OCI-LY7 (cell line): ENCODE measurements at regions not wholly inside any gene's neighbourhood (a gene's known extent, or its start where the extent isn't known, plus 50 kb on each side); places are given as distances from the start of the nearest gene placed in this dataset.

Experiments
- BruUV-seq: library from RNA; stranded (reverse); fragments of 400-500 nt; replicated peaks from 2 replicates; lab custom pipeline; 2021; lab: Mats Ljungman, UMichigan
- CTCF ChIA-PET: fragments of 300-600 bp; sonication (Branson Sonifier 250); formaldehyde crosslinking; loops from one replicate; lab custom pipeline; 2022; ENCODE audit warnings: antibody characterized with exemption; ENCODE audit not compliant: unreplicated experiment; lab: Charles Lee
- POLR2A ChIA-PET: fragments of 300-600 bp; sonication (Branson Sonifier 250); formaldehyde crosslinking; loops from one replicate; lab custom pipeline; 2022; ENCODE audit warnings: antibody characterized with exemption; lab: Charles Lee
- DNase-seq: peaks from one replicate; pipeline ENCODE4 v3.0.0-alpha.2; 2015; ENCODE audit warnings: low spot score
- H2AFZ ChIP-seq: fragments of 200-600 bp; sonication (generic), shearing (Covaris generic); 2 replicates; pipeline ENCODE4 v1.6.1; 2014; ENCODE audit warnings: mild to moderate bottlenecking, antibody characterized with exemption, low read length, moderate library complexity
- H3K27ac ChIP-seq: fragments of 200-600 bp; sonication (generic); 2 replicates; pipeline ENCODE4 v1.5.1; 2014; ENCODE audit warnings: mixed run types, low read depth, mild to moderate bottlenecking, moderate library complexity, low read length, inconsistent platforms; ENCODE audit not compliant: poor library complexity, severe bottlenecking
- H3K36me3 ChIP-seq: fragments of 200-600 bp; sonication (generic); 2 replicates; pipeline ENCODE4 v1.6.1; 2014; ENCODE audit warnings: mild to moderate bottlenecking, antibody characterized with exemption, low read length, moderate library complexity, mixed read lengths; ENCODE audit not compliant: insufficient read depth
- H3K4me1 ChIP-seq: fragments of 200-600 bp; sonication (generic); 2 replicates; pipeline ENCODE4 v1.5.1; 2014; ENCODE audit warnings: mild to moderate bottlenecking, low read length; ENCODE audit not compliant: insufficient read depth, poor library complexity, severe bottlenecking
- H3K4me2 ChIP-seq: fragments of 200-600 bp; sonication (generic); 2 replicates; pipeline ENCODE4 v1.6.1; 2014; ENCODE audit warnings: mild to moderate bottlenecking, low read length
- H3K4me3 ChIP-seq: fragments of 200-600 bp; sonication (generic); 2 replicates; pipeline ENCODE4 v1.5.1; 2014; ENCODE audit warnings: mild to moderate bottlenecking, low read depth, low read length; ENCODE audit not compliant: poor library complexity, severe bottlenecking
- H3K79me2 ChIP-seq: fragments of 200-600 bp; sonication (generic); 2 replicates; pipeline ENCODE4 v1.6.1; 2016; ENCODE audit warnings: low read depth, mild to moderate bottlenecking, low read length, moderate library complexity, mixed read lengths; ENCODE audit not compliant: insufficient read depth
- H3K9me2 ChIP-seq: fragments of 200-600 bp; sonication (generic); 2 replicates; pipeline ENCODE4 v1.6.1; 2016; ENCODE audit warnings: mild to moderate bottlenecking, low read length, mixed read lengths; ENCODE audit not compliant: insufficient read depth
- H3K9me3 ChIP-seq: fragments of 200-600 bp; sonication (generic); 2 replicates; pipeline ENCODE4 v1.6.1; 2014; ENCODE audit warnings: mild to moderate bottlenecking, mixed run types, low read length, mixed read lengths
- H4K20me1 ChIP-seq: fragments of 200-600 bp; sonication (generic); 2 replicates; pipeline ENCODE4 v1.6.1; 2014; ENCODE audit warnings: mild to moderate bottlenecking, antibody characterized with exemption, low read length, moderate library complexity, mixed read lengths; ENCODE audit not compliant: insufficient read depth
- CTCF ChIP-seq: fragments of 200-600 bp; sonication (generic); conservative IDR thresholded peaks from 2 replicates; pipeline ENCODE4 v1.5.1; 2014; ENCODE audit warnings: mild to moderate bottlenecking, antibody characterized with exemption, low read length, moderate library complexity, mixed read lengths
- EZH2phosphoT487 ChIP-seq: fragments of 200-600 bp; sonication (generic); IDR thresholded peaks from 2 replicates; pipeline ENCODE4 v1.6.1; 2018; ENCODE audit warnings: low read depth, borderline replicate concordance, mild to moderate bottlenecking, mixed run types, antibody characterized with exemption, low read length, moderate library complexity, mixed read lengths
- intact Hi-C: fragments of 100-400 bp; cut with micrococcal nuclease; formaldehyde crosslinking; loops from one replicate; pipeline ENCODE4 v1.10.0; 2022; ENCODE audit not compliant: unreplicated experiment

GRCh38 chr7:106514881-106515280 is 146.1 kb downstream of the CCDC71L start:
- ChIA-PET CTCF (no interaction called here), POLR2A (interaction anchor here (0.6 to 1.2 kb wide), 4 partner anchors 8 to 37 kb away, joined by 3 read pairs; no protein-coding TSS in a partner anchor)
- no peak for DNase-seq
- no peak overlapping the region for H2AFZ ChIP-seq
- H3K27ac ChIP-seq: no peak overlapping the region
- no peak overlapping the region for H3K4me2 ChIP-seq
- H3K36me3 ChIP-seq: no peaks in the 10 kb centered on the region
- no peaks in the 10 kb centered on the region for H4K20me1 ChIP-seq
- H3K4me3 ChIP-seq: no peak overlapping the region
- H3K9me3 ChIP-seq: no peaks in the 10 kb centered on the region
- no peaks in the 10 kb centered on the region for H3K9me2 ChIP-seq
- no TSS peak for BruUV-seq
- no peaks in the 10 kb centered on the region for H3K79me2 ChIP-seq
- intact Hi-C loops: no loop called here
- TF ChIP-seq EZH2phosphoT487 (no peak), CTCF (no peak)
- no peaks in the 10 kb centered on the region for H3K4me1 ChIP-seq

DNA sequence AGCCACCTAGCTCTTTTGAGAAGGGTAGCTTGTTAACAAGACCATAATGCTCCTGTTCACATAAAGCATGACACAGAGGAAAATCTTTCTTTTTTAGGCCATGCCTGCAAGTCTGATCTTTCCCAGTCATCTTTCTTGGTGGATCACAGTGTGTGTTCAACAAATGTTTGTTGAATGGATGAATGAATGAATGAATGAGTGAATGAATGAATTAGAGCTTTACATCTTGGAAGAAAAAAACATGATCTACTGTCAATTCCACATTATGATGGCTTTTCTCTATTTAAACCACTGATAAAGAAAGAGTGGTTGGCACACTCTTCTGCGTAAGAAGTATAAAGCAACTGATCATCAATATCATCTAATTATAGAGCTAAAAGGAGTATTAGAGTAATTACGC is 148.7 kb downstream of the CCDC71L start:
- no peak overlapping the region for H3K4me3 ChIP-seq
- no peak for TF ChIP-seq CTCF
- TF ChIP-seq EZH2phosphoT487: no peak
- no peaks in the 10 kb centered on the region for H4K20me1 ChIP-seq
- no peak overlapping the region for H2AFZ ChIP-seq
- H3K4me1 ChIP-seq: no peaks in the 10 kb centered on the region
- H3K79me2 ChIP-seq: no peaks in the 10 kb centered on the region
- intact Hi-C loops: no loop called here
- POLR2A ChIA-PET: interaction anchor here (0.5 to 0.8 kb wide), 2 partner anchors 28 to 157 kb away, joined by 3 read pairs; no protein-coding TSS in a partner anchor
- H3K27ac ChIP-seq: no peak overlapping the region
- no TSS peak for BruUV-seq
- no peaks in the 10 kb centered on the region for H3K36me3 ChIP-seq
- H3K4me2 ChIP-seq: no peak overlapping the region
- no peaks in the 10 kb centered on the region for H3K9me2 ChIP-seq
- DNase-seq: no peak
- H3K9me3 ChIP-seq: no peaks in the 10 kb centered on the region
- CTCF ChIA-PET: no interaction called here

- Histone ChIP-seq H4K20me1 (no peaks in the 10 kb centered on the region), H2AFZ (no peak overlapping the region), H3K36me3 (no peaks in the 10 kb centered on the region), H3K9me2 (no peaks in the 10 kb centered on the region), H3K4me1 (no peaks in the 10 kb centered on the region), H3K27ac (no peak overlapping the region), H3K9me3 (no peaks in the 10 kb centered on the region), H3K4me3 (no peak overlapping the region), H3K79me2 (no peaks in the 10 kb centered on the region), H3K4me2 (no peak overlapping the region)
- ChIA-PET CTCF (no interaction called here), POLR2A (interaction anchor here (0.6 to 1.1 kb wide), 2 partner anchors 11 to 74 kb away, joined by 3 read pairs; no protein-coding TSS in a partner anchor)
- no TSS peak for BruUV-seq
- no peak for DNase-seq
- intact Hi-C loops: no loop called here
- TF ChIP-seq EZH2phosphoT487: no peak
- TF ChIP-seq CTCF: no peak
Observed at GRCh38 chr7:106504645-106505044, 156.3 kb downstream of the CCDC71L start.
